Activated naive CD4-positive, alpha-beta T cell treated with anti-CD3 and anti-CD28 coated beads, Interleukin-2, amount 10 ng/mL, durations not matched to agents 7 days and 5 days (primary cell): ENCODE measurements at regions not wholly inside any gene's neighbourhood (a gene's known extent, or its start where the extent isn't known, plus 50 kb on each side); places are given as distances from the start of the nearest gene placed in this dataset.

Experiments used
- CTCF ChIA-PET: fragments of 350-600 bp; sonication (Branson Sonifier 250); formaldehyde crosslinking; loops from one replicate; lab custom pipeline; 2021; ENCODE audit warnings: antibody characterized with exemption; lab: Charles Lee
- DNase-seq: peaks from one replicate; pipeline ENCODE4 v3.0.0-alpha.2; 2020
- H3K27ac Mint-ChIP-seq: one replicate; pipeline ENCODE4 v1.8.0; 2021; ENCODE audit warnings: mild to moderate bottlenecking, moderate library complexity, mixed read lengths
- H3K27me3 Mint-ChIP-seq: one replicate; pipeline ENCODE4 v1.8.0; 2021; ENCODE audit warnings: mild to moderate bottlenecking, mixed read lengths
- H3K36me3 Mint-ChIP-seq: one replicate; pipeline ENCODE4 v1.8.0; 2021; ENCODE audit warnings: mixed read lengths
- H3K4me1 Mint-ChIP-seq: one replicate; pipeline ENCODE4 v1.8.0; 2021; ENCODE audit warnings: mixed read lengths
- H3K4me3 Mint-ChIP-seq: one replicate; pipeline ENCODE4 v1.8.0; 2021; ENCODE audit warnings: mild to moderate bottlenecking, moderate library complexity, mixed read lengths
- H3K9me3 Mint-ChIP-seq: one replicate; pipeline ENCODE4 v1.8.0; 2021; ENCODE audit warnings: mixed read lengths

GRCh38 chr14:82421286-82421685 lies 887.6 kb upstream of the SEL1L start:
- H3K27ac Mint-ChIP-seq: no peak overlapping the region
- no peak for DNase-seq
- H3K9me3 Mint-ChIP-seq: peaks cover 26% of the 10 kb centered on the region
- no peaks in the 10 kb centered on the region for H3K36me3 Mint-ChIP-seq
- H3K4me3 Mint-ChIP-seq: no peak overlapping the region
- CTCF ChIA-PET: no interaction called here
- no peaks in the 10 kb centered on the region for H3K4me1 Mint-ChIP-seq
- H3K27me3 Mint-ChIP-seq: no peaks in the 10 kb centered on the region

DNA sequence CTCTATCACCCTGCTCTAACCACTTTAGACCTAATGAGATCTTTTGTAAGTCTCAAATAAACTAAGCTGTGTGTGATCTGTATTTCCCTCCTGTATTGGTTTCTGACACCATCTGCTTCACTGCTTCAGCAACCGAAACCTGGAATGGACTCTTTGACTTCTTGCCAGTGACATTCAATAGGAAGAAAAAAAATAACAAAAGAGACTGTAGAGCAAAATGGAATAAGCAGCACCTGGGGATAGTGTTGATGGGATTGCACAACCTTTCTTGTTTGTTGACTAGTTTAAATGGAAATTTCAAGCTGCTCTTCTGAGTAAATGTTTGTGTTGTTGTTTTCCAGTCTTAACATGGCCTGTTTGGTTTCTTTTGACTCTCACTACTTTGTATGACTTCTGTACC lies 888.6 kb upstream of the SEL1L start:
- CTCF ChIA-PET: no interaction called here
- no peaks in the 10 kb centered on the region for H3K36me3 Mint-ChIP-seq
- H3K27me3 Mint-ChIP-seq: no peaks in the 10 kb centered on the region
- no peak for DNase-seq
- peaks cover 26% of the 10 kb centered on the region for H3K9me3 Mint-ChIP-seq
- H3K4me1 Mint-ChIP-seq: no peaks in the 10 kb centered on the region
- no peak overlapping the region for H3K27ac Mint-ChIP-seq
- H3K4me3 Mint-ChIP-seq: no peak overlapping the region

DNA sequence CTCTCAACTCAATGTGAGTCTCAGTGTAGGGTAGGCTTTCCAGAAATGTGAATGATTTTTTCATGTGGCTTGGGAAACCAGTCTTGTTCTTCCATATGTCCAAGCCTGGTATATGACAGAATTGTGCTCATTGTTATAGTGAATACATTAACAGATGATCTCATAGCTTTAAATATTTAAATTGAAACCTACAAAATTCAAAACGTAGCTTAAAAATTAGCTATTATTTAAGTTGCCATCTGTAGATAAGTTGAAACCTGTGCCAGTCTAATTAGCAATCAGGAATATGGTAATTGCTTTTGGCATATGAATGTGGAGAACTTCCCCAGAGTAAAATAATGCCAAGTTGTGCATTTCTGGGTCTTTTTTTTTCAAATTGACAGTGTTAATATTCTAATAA lies 891.6 kb upstream of the SEL1L start:
- no peak for DNase-seq
- H3K36me3 Mint-ChIP-seq: no peaks in the 10 kb centered on the region
- H3K27me3 Mint-ChIP-seq: no peaks in the 10 kb centered on the region
- H3K9me3 Mint-ChIP-seq: peaks cover 16% of the 10 kb centered on the region
- no peaks in the 10 kb centered on the region for H3K4me1 Mint-ChIP-seq
- H3K27ac Mint-ChIP-seq: no peak overlapping the region
- H3K4me3 Mint-ChIP-seq: no peak overlapping the region
- CTCF ChIA-PET: no interaction called here

- Mint-ChIP-seq H3K9me3 (peaks cover 8% of the 10 kb centered on the region), H3K36me3 (no peaks in the 10 kb centered on the region), H3K4me3 (no peak overlapping the region), H3K4me1 (no peaks in the 10 kb centered on the region), H3K27me3 (no peaks in the 10 kb centered on the region), H3K27ac (peak overlapping the region; percentile 63)
- no peak for DNase-seq
- CTCF ChIA-PET: no interaction called here
Measured at GRCh38 chr14:82431031-82431430, 897.4 kb upstream of the SEL1L start.

DNA sequence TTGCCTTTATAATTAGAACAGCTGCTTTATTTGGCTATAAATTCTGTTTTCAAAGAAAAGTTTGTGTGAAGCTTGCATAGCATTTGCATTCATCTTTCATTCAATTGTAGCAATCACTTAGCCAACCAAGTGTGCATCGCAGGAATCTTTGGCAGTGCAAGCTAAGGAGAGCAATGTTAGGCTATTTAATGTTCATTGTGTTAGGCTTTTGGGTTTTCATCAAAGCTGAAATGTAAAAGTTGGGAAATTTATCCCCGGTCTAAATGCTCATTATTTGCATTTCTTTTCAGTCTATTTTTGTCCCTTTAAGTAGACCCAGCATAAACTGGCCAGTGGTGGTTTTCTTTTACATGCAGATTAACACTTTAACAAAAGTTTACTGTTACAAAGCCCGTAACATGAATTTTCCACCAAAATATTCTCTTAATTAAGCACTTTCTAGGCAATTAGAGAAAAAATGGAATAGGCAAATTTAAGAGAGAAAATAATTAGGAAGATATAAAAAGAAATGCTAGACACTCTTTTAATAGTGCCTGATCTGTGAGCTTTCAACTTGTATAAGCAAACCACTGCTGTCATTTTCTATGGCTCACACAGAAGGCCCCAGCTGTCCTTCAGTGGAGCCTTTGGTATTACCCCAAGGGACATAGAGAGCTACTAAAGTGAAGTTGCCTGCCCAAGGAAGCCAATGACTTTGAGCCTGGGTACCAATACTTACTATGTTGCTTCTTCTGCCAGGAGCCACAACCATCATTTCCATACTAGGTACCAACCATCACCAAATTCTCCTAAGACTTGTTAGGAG lies 898.9 kb upstream of the SEL1L start:
- DNase-seq: no peak
- Mint-ChIP-seq H3K4me1 (no peaks in the 10 kb centered on the region), H3K9me3 (peaks cover 8% of the 10 kb centered on the region), H3K4me3 (no peak overlapping the region), H3K27me3 (no peaks in the 10 kb centered on the region), H3K27ac (no peak overlapping the region), H3K36me3 (no peaks in the 10 kb centered on the region)
- CTCF ChIA-PET: no interaction called here

DNA sequence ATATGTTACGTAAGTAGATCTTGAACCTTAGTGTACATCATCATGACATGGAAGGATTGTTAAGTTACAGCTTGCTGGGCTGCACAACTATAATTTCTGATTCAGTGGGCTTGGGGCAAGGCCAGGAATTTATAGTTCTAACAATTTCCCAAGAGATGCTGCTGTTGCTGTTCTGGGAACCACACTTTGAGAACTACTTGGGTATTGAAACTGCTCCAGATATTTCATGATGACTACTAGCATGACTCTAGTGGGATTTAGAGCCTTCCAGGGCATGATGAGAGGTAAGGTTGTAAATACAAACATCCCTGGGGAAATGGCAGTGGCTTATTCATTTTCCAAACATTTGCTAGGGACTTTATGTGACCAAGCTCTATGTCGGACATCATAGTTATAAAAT lies 904.8 kb upstream of the SEL1L start:
- Mint-ChIP-seq H3K9me3 (peaks cover 16% of the 10 kb centered on the region), H3K4me3 (no peak overlapping the region), H3K4me1 (no peaks in the 10 kb centered on the region), H3K27me3 (no peaks in the 10 kb centered on the region), H3K36me3 (no peaks in the 10 kb centered on the region), H3K27ac (no peak overlapping the region)
- DNase-seq: no peak
- CTCF ChIA-PET: no interaction called here

GRCh38 chr14:82441270-82441669 lies 907.6 kb upstream of the SEL1L start:
- Mint-ChIP-seq H3K4me1 (no peaks in the 10 kb centered on the region), H3K36me3 (no peaks in the 10 kb centered on the region), H3K4me3 (no peak overlapping the region), H3K27ac (no peak overlapping the region), H3K27me3 (no peaks in the 10 kb centered on the region), H3K9me3 (peaks cover 14% of the 10 kb centered on the region)
- CTCF ChIA-PET: no interaction called here
- DNase-seq: no peak

DNA sequence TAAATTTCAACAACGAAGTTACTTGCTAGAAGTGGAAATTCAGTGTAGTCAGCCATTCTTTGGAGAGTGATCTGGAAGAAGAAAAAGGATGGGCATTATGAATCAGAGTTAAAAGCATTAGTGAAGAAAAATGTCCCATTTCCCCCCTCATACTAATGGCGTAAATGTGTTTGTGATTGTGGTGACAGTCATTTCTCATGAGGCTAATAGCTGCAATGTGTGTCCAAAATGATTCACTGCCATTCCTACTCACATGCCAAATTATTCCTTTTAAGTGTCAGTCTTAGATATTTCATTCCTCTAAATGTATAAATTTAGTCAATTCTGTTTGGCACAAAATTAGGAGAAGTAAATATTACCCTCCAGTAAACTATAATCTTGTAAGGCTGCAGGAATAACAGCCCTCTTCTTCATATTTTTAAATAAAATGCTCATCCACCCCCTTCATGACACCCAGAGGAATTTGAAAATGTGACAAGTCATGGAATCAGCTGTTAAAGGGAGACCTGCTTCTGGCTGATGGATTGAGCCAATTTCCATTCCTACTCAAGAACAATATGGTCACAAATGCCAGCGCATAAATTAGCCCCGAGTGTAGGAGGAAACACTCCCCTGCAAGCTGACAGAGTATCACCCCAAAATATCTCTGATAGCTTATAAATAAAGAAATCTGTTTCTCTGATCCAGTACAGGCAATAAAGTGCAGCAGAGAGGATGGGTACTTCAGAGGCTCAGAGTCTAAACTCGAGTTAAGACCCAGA lies 912.3 kb upstream of the SEL1L start:
- CTCF ChIA-PET: no interaction called here
- Mint-ChIP-seq H3K9me3 (peaks cover 12% of the 10 kb centered on the region), H3K36me3 (no peaks in the 10 kb centered on the region), H3K4me3 (no peak overlapping the region), H3K27ac (no peak overlapping the region), H3K27me3 (no peaks in the 10 kb centered on the region), H3K4me1 (no peaks in the 10 kb centered on the region)
- no peak for DNase-seq

- Mint-ChIP-seq H3K27ac (no peak overlapping the region), H3K4me3 (no peak overlapping the region), H3K4me1 (no peaks in the 10 kb centered on the region), H3K27me3 (no peaks in the 10 kb centered on the region), H3K36me3 (no peaks in the 10 kb centered on the region), H3K9me3 (peaks cover 3% of the 10 kb centered on the region)
- CTCF ChIA-PET: no interaction called here
- DNase-seq: no peak
Measured at GRCh38 chr14:82447586-82447985, 913.9 kb upstream of the SEL1L start.

GRCh38 chr14:82449926-82450468 lies 916.3 kb upstream of the SEL1L start:
- no peaks in the 10 kb centered on the region for H3K4me1 Mint-ChIP-seq

DNA sequence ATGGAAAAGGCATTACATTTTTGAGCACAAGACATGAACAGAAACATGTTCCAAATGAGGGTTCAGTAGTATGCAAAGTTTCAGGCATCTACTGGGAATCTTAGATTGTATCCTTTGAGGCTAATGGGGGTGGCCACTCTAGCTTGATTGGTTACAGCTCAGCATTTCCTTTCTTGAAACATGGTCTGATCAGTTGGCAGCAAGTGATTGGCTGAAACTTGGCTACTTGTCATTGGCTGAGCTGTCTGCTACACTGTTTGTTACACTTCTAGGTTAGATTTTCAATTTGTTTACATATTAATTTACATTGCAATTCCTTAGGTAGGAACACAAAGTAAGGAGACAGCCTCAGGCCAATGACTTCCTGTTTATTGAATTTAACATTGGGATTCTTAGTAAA lies 918.0 kb upstream of the SEL1L start:
- H3K36me3 Mint-ChIP-seq: no peaks in the 10 kb centered on the region
- H3K4me1 Mint-ChIP-seq: no peaks in the 10 kb centered on the region
- no peak overlapping the region for H3K4me3 Mint-ChIP-seq
- no peak overlapping the region for H3K27ac Mint-ChIP-seq
- no peaks in the 10 kb centered on the region for H3K27me3 Mint-ChIP-seq
- DNase-seq: no peak
- CTCF ChIA-PET: no interaction called here
- H3K9me3 Mint-ChIP-seq: peaks cover 3% of the 10 kb centered on the region

More at GRCh38 chr14:82449926-82450468, 916.3 kb upstream of the SEL1L start:
- CTCF ChIA-PET: no interaction called here
- Mint-ChIP-seq H3K27ac (no peak overlapping the region), H3K4me3 (no peak overlapping the region), H3K27me3 (no peaks in the 10 kb centered on the region), H3K36me3 (no peaks in the 10 kb centered on the region), H3K9me3 (peaks cover 3% of the 10 kb centered on the region)
- no peak for DNase-seq

DNA sequence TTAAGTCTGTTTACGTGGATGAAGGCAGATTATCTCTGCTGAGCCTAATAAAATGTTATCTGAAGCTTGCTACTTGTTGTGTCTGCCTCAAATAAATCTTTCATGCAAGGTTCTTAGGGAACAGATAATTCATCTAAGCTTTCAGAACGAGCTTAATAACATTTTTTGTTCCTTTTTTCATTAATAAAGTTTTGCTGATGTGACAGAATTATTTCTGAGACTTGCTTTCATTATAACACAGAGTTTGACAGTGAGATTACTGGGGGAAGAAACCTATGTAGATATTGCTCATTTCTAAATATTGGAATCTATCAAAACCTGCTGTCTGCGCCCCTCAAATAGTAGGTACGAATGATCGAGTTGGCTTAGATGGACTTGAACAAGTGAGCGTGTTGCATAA lies 948.7 kb upstream of the SEL1L start:
- H3K27me3 Mint-ChIP-seq: no peaks in the 10 kb centered on the region
- H3K36me3 Mint-ChIP-seq: no peaks in the 10 kb centered on the region
- no peak overlapping the region for H3K27ac Mint-ChIP-seq
- CTCF ChIA-PET: no interaction called here
- H3K4me3 Mint-ChIP-seq: no peak overlapping the region
- DNase-seq: no peak
- no peaks in the 10 kb centered on the region for H3K4me1 Mint-ChIP-seq
- peaks cover 14% of the 10 kb centered on the region for H3K9me3 Mint-ChIP-seq

GRCh38 chr14:82488473-82488872 lies 954.8 kb upstream of the SEL1L start:
- no peak for DNase-seq
- no peaks in the 10 kb centered on the region for H3K4me1 Mint-ChIP-seq
- no peak overlapping the region for H3K4me3 Mint-ChIP-seq
- H3K27me3 Mint-ChIP-seq: no peaks in the 10 kb centered on the region
- H3K36me3 Mint-ChIP-seq: no peaks in the 10 kb centered on the region
- H3K9me3 Mint-ChIP-seq: peaks cover 18% of the 10 kb centered on the region
- no peak overlapping the region for H3K27ac Mint-ChIP-seq
- CTCF ChIA-PET: no interaction called here

- H3K36me3 Mint-ChIP-seq: no peaks in the 10 kb centered on the region
- H3K4me3 Mint-ChIP-seq: no peak overlapping the region
- no peak for DNase-seq
- H3K4me1 Mint-ChIP-seq: no peaks in the 10 kb centered on the region
- CTCF ChIA-PET: no interaction called here
- H3K27me3 Mint-ChIP-seq: no peaks in the 10 kb centered on the region
- no peak overlapping the region for H3K27ac Mint-ChIP-seq
- peaks cover 14% of the 10 kb centered on the region for H3K9me3 Mint-ChIP-seq
Measured at GRCh38 chr14:82490397-82490796, 956.7 kb upstream of the SEL1L start.

GRCh38 chr14:82492157-82492556 lies 958.5 kb upstream of the SEL1L start:
- Mint-ChIP-seq H3K27me3 (no peaks in the 10 kb centered on the region), H3K4me1 (no peaks in the 10 kb centered on the region), H3K36me3 (no peaks in the 10 kb centered on the region), H3K4me3 (no peak overlapping the region), H3K27ac (no peak overlapping the region), H3K9me3 (peaks cover 17% of the 10 kb centered on the region)
- CTCF ChIA-PET: no interaction called here
- no peak for DNase-seq
